A673 (cell line): ENCODE measurements at regions not wholly inside any gene's neighbourhood (a gene's known extent, or its start where the extent isn't known, plus 50 kb on each side); places are given as distances from the start of the nearest gene placed in this dataset.

Source experiments
- BruUV-seq: library from RNA; stranded (reverse); fragments of 400-500 nt; replicated peaks from 2 replicates; lab custom pipeline; 2021; lab: Mats Ljungman, UMichigan
- CTCF ChIA-PET: fragments of 300-600 bp; sonication (Branson Sonifier 250); formaldehyde crosslinking; loops from one replicate; lab custom pipeline; 2022; ENCODE audit warnings: antibody characterized with exemption; lab: Charles Lee
- POLR2A ChIA-PET: fragments of 300-600 bp; sonication (Branson Sonifier 250); formaldehyde crosslinking; loops from one replicate; lab custom pipeline; 2022; ENCODE audit warnings: antibody characterized with exemption; ENCODE audit not compliant: low non-redundant PET; lab: Charles Lee
- DNase-seq: peaks from one replicate; pipeline ENCODE4 v3.0.0-alpha.2; 2015; ENCODE audit warnings: low spot score
- H3K27ac ChIP-seq: fragments of 200-600 bp; sonication (generic); 2 replicates; pipeline ENCODE4 v1.5.1; 2016; ENCODE audit warnings: mixed run types, low read depth, mild to moderate bottlenecking, mixed read lengths, antibody characterized with exemption, low read length; ENCODE audit not compliant: poor library complexity, severe bottlenecking
- H3K27me3 ChIP-seq: fragments of 200-600 bp; sonication (generic); replicated peaks from 2 replicates; pipeline ENCODE4 v1.6.1; 2017; ENCODE audit warnings: mixed run types, low read depth, mild to moderate bottlenecking, mixed read lengths, antibody characterized with exemption, low read length; ENCODE audit not compliant: insufficient read depth, poor library complexity
- H3K36me3 ChIP-seq: fragments of 200-600 bp; sonication (generic); 2 replicates; pipeline ENCODE4 v1.6.1; 2016; ENCODE audit warnings: mixed run types, mild to moderate bottlenecking, mixed read lengths, antibody characterized with exemption, low read length; ENCODE audit not compliant: insufficient read depth, poor library complexity, severe bottlenecking
- H3K4me1 ChIP-seq: fragments of 200-600 bp; sonication (generic); 2 replicates; pipeline ENCODE4 v1.6.1; 2017; ENCODE audit warnings: mixed run types, mild to moderate bottlenecking, mixed read lengths, antibody characterized with exemption, low read length; ENCODE audit not compliant: insufficient read depth, poor library complexity, severe bottlenecking
- H3K4me3 ChIP-seq: fragments of 200-600 bp; sonication (generic); 2 replicates; pipeline ENCODE4 v1.5.1; 2016; ENCODE audit warnings: low read depth, mixed run types, mild to moderate bottlenecking, mixed read lengths, low read length; ENCODE audit not compliant: poor library complexity, severe bottlenecking
- H3K9me3 ChIP-seq: fragments of 200-600 bp; sonication (generic); 2 replicates; pipeline ENCODE4 v1.6.1; 2016; ENCODE audit warnings: mixed run types, low read depth, mild to moderate bottlenecking, mixed read lengths, antibody characterized with exemption, low read length; ENCODE audit not compliant: poor library complexity, severe bottlenecking
- CTCF ChIP-seq: fragments of 300-800, 200-600 bp; sonication (generic); conservative IDR thresholded peaks from 2 replicates; pipeline ENCODE4 v1.5.1; 2017; ENCODE audit warnings: low read depth, mild to moderate bottlenecking, antibody characterized with exemption, low read length, moderate library complexity, mixed read lengths
- EZH2 ChIP-seq: fragments of 200-600 bp; sonication (generic); IDR thresholded peaks from 2 replicates; pipeline ENCODE4 v1.6.1; 2017; ENCODE audit warnings: borderline replicate concordance, low read depth, mild to moderate bottlenecking, mixed read lengths, antibody characterized with exemption, low read length; ENCODE audit not compliant: poor library complexity, severe bottlenecking
- intact Hi-C: fragments of 100-400 bp; cut with micrococcal nuclease; formaldehyde crosslinking; loops from one replicate; pipeline ENCODE4 v1.10.0; 2022; ENCODE audit not compliant: unreplicated experiment

- no peaks in the 10 kb centered on the region for H3K4me1 ChIP-seq
- TF ChIP-seq EZH2 (no peak), CTCF (no peak)
- H3K9me3 ChIP-seq: no peaks in the 10 kb centered on the region
- no TSS peak for BruUV-seq
- CTCF ChIA-PET: no interaction called here
- DNase-seq: no peak
- H3K27me3 ChIP-seq: no peaks in the 10 kb centered on the region
- intact Hi-C loops: no loop called here
- no peaks in the 10 kb centered on the region for H3K36me3 ChIP-seq
- no peak overlapping the region for H3K27ac ChIP-seq
- POLR2A ChIA-PET: no interaction called here
- H3K4me3 ChIP-seq: no peak overlapping the region
Observed at GRCh38 chr14:54226558-54226957, 170.2 kb upstream of the CDKN3 start.

- no peak for DNase-seq
- CTCF ChIA-PET: no interaction called here
- POLR2A ChIA-PET: interaction anchor here (0.6 kb wide), 1 partner anchor 16 kb away, joined by 5 read pairs; no protein-coding TSS in a partner anchor
- no peak overlapping the region for H3K27ac ChIP-seq
- no peaks in the 10 kb centered on the region for H3K4me1 ChIP-seq
- intact Hi-C loops: no loop called here
- no TSS peak for BruUV-seq
- no peaks in the 10 kb centered on the region for H3K27me3 ChIP-seq
- no peak for TF ChIP-seq CTCF
- TF ChIP-seq EZH2: no peak
- no peaks in the 10 kb centered on the region for H3K36me3 ChIP-seq
- no peaks in the 10 kb centered on the region for H3K9me3 ChIP-seq
- H3K4me3 ChIP-seq: no peak overlapping the region
Observed at GRCh38 chr14:54229136-54229535, 167.7 kb upstream of the CDKN3 start.

- Histone ChIP-seq H3K9me3 (no peaks in the 10 kb centered on the region), H3K4me1 (no peaks in the 10 kb centered on the region), H3K27ac (no peak overlapping the region), H3K36me3 (no peaks in the 10 kb centered on the region), H3K4me3 (no peak overlapping the region), H3K27me3 (no peaks in the 10 kb centered on the region)
- ChIA-PET POLR2A (no interaction called here), CTCF (no interaction called here)
- no peak for TF ChIP-seq EZH2
- no peak for TF ChIP-seq CTCF
- BruUV-seq: no TSS peak
- DNase-seq: no peak
- intact Hi-C loops: no loop called here
Observed at GRCh38 chr14:54230645-54231044, 166.2 kb upstream of the CDKN3 start.
